CD4-positive, alpha-beta T cell (primary cell): ENCODE measurements at regions not wholly inside any gene's neighbourhood (a gene's known extent, or its start where the extent isn't known, plus 50 kb on each side); places are given as distances from the start of the nearest gene placed in this dataset.

ENCODE experiments used
- ATAC-seq: fragments of 200-7000 bp; cut with Tn5 transposase; one replicate; pipeline ENCODE4 v1.10.0; 2022; ENCODE audit warnings: mild to moderate bottlenecking; ENCODE audit not compliant: poor library complexity
- CTCF ChIA-PET: fragments of 350-600 bp; sonication (Branson Sonifier 250); formaldehyde crosslinking; loops from one replicate; lab custom pipeline; 2021; ENCODE audit warnings: antibody characterized with exemption, inconsistent platforms; lab: Charles Lee
- POLR2A ChIA-PET: fragments of 350-600 bp; sonication (Branson Sonifier 250); formaldehyde crosslinking; loops from one replicate; lab custom pipeline; 2021; ENCODE audit warnings: antibody characterized with exemption, inconsistent platforms; lab: Charles Lee
- DNase-seq, 14 experiments: peaks; one replicate each; pipeline ENCODE4 v3.0.0-alpha.2; 2013 to 2020; ENCODE audit warnings: mixed read lengths in 2 of 14
- H3K27ac ChIP-seq, 2 donors: one replicate each; pipeline versions ENCODE4 v1.5.1 to v1.7.0; 2013; ENCODE audit warnings: low read length in 2 of 2, low read depth in 1 of 2, mild to moderate bottlenecking in 1 of 2
- H3K27me3 ChIP-seq, 2 experiments: 1 replicate in 1 of 2; 2 replicates in 1 of 2; pipeline versions ENCODE4 v1.6.1 to v1.7.0; 2013; ENCODE audit warnings: low read length in 2 of 2, control low read depth in 1 of 2, mild to moderate bottlenecking in 1 of 2, moderate library complexity in 1 of 2; ENCODE audit not compliant: insufficient read depth in 2 of 2, control insufficient read depth in 1 of 2
- H3K36me3 ChIP-seq: one replicate; pipeline ENCODE4 v1.6.1; 2013; ENCODE audit warnings: low read length, control low read depth; ENCODE audit not compliant: insufficient read depth
- H3K4me1 ChIP-seq: one replicate; pipeline ENCODE4 v1.6.1; 2013; ENCODE audit warnings: low read length, control low read depth; ENCODE audit not compliant: insufficient read depth
- H3K4me3 ChIP-seq: one replicate; pipeline ENCODE4 v1.5.1; 2013; ENCODE audit warnings: mild to moderate bottlenecking, low read length, moderate library complexity
- H3K9me3 ChIP-seq, 2 experiments: 1 replicate in 1 of 2; 2 replicates in 1 of 2; pipeline versions ENCODE4 v1.6.1 to v1.7.0; 2013; ENCODE audit warnings: low read length in 2 of 2, mild to moderate bottlenecking in 2 of 2, control low read depth in 1 of 2, moderate library complexity in 1 of 2; ENCODE audit not compliant: control insufficient read depth in 1 of 2, insufficient read depth in 1 of 2
- H3K27ac Mint-ChIP-seq: one replicate; pipeline ENCODE4 v1.8.0; 2020; ENCODE audit warnings: mixed read lengths
- H3K27me3 Mint-ChIP-seq: one replicate; pipeline ENCODE4 v1.8.0; 2021; ENCODE audit warnings: mixed read lengths
- H3K36me3 Mint-ChIP-seq: one replicate; pipeline ENCODE4 v1.8.0; 2021; ENCODE audit warnings: low read depth, mixed read lengths
- H3K4me1 Mint-ChIP-seq: one replicate; pipeline ENCODE4 v1.8.0; 2021; ENCODE audit warnings: low read depth, mixed read lengths
- H3K4me3 Mint-ChIP-seq: one replicate; pipeline ENCODE4 v1.8.0; 2020; ENCODE audit warnings: mild to moderate bottlenecking, mixed read lengths
- H3K9me3 Mint-ChIP-seq: one replicate; pipeline ENCODE4 v1.8.0; 2020; ENCODE audit warnings: mixed read lengths
- intact Hi-C, 2 experiments: fragments of 100-400 bp; cut with DNase I in 1 of 2; cut with micrococcal nuclease in 1 of 2; formaldehyde crosslinking; loops; one replicate each; pipeline versions ENCODE4 v1.15.1 to v1.9.0; 2023 to 2025; cut with DNase I, micrococcal nuclease
- TF ChIP-seq, protein P1 (sequence below): fragments of 200-600 bp; IDR thresholded peaks from one replicate; pipeline ENCODE4 v1.8.0; 2022; ENCODE audit warnings: antibody characterized with exemption, mild to moderate bottlenecking

DNA sequence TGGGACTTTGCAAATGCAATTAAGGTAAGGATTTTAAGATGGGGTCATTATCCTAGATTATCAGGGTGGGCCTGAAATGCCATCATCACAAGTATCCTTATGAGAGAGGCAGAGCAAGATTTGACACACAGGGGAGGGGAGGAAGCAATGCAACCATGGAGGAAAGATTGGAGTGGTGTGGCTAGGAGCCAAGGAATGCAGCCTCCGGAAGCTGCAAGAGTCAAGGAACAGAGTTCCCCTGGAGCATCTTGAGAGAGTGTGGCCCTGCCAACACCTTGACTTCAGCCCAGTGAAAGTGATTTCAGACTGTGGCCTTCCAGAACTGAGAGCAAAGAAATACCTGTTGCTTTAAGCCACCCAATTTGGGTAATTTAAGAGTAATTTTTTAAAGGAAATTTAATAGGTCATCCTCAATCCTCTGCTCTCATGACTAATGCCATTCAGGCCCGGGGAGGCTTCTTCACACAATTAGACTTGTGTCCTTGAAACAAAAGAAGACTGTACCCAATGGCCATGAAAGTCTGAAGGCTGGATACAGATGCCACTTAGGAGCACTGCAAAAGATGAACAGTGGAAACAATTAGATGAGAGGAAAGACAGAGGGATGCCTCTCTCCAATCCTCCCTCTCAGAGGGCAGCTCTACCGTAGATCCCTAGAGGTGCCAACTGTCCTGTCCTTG is 250.3 kb upstream of the ID2 start:
- H3K27ac ChIP-seq = no peak overlapping the region
- intact Hi-C loops = no loop called here

DNA sequence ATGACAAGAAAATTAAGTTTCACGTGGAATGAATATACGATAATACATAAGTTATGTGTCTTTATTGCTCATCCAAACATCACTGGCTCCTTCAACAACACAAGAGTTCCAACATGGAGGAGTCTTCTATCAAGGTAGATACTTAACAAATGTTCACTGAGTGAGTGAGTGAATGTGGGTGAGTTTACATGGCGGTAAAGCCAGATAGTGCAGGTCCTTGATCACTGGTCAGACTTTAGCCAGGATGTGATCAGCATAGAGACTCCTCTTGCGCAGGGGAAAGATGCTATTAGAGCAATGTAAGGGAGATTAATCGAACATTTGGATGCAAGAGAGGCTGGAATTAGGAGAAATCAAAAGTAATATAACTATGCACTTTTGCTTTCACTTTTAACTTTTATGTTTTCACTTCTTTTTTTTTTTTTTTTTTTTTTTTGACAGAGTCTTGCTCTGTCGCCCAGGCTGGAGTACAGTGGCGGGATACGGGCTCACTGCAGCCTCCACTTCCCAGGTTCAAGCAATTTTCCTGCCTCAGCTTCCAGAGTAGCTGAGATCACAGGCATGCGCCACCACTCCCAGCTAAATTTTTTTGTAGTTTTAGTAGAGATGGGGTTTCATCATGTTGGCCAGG is 249.0 kb upstream of the ID2 start:
- intact Hi-C loops = no loop called here
- Histone ChIP-seq H3K36me3 (no peaks in the 10 kb centered on the region), H3K9me3 (no peaks in the 10 kb centered on the region), H3K27ac (no peak overlapping the region), H3K4me1 (peaks cover 18% of the 10 kb centered on the region), H3K27me3 (no peaks in the 10 kb centered on the region), H3K4me3 (no peak overlapping the region)
- peak overlapping the region; percentile 59 for H3K4me3 Mint-ChIP-seq
- peaks cover 13% of the 10 kb centered on the region for H3K4me1 Mint-ChIP-seq
- DNase-seq = peak in 1 of 14 experiments; percentile 43
- TF ChIP-seq, protein P1, sequence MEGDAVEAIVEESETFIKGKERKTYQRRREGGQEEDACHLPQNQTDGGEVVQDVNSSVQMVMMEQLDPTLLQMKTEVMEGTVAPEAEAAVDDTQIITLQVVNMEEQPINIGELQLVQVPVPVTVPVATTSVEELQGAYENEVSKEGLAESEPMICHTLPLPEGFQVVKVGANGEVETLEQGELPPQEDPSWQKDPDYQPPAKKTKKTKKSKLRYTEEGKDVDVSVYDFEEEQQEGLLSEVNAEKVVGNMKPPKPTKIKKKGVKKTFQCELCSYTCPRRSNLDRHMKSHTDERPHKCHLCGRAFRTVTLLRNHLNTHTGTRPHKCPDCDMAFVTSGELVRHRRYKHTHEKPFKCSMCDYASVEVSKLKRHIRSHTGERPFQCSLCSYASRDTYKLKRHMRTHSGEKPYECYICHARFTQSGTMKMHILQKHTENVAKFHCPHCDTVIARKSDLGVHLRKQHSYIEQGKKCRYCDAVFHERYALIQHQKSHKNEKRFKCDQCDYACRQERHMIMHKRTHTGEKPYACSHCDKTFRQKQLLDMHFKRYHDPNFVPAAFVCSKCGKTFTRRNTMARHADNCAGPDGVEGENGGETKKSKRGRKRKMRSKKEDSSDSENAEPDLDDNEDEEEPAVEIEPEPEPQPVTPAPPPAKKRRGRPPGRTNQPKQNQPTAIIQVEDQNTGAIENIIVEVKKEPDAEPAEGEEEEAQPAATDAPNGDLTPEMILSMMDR = no peak
- ChIA-PET POLR2A (no interaction called here), CTCF (no interaction called here)
- H3K36me3 Mint-ChIP-seq = no peaks in the 10 kb centered on the region
- no peaks in the 10 kb centered on the region for H3K27me3 Mint-ChIP-seq
- H3K27ac Mint-ChIP-seq = no peak overlapping the region
- no peaks in the 10 kb centered on the region for H3K9me3 Mint-ChIP-seq
- no peak for ATAC-seq

More for the DNA sequence above, 250.3 kb upstream of the ID2 start:
- H3K36me3 ChIP-seq = no peaks in the 10 kb centered on the region
- no peaks in the 10 kb centered on the region for H3K27me3 ChIP-seq
- TF ChIP-seq, protein P1 = no peak
- no peaks in the 10 kb centered on the region for H3K9me3 ChIP-seq
- H3K4me3 ChIP-seq = no peak overlapping the region
- Mint-ChIP-seq H3K36me3 (no peaks in the 10 kb centered on the region), H3K27ac (no peak overlapping the region), H3K27me3 (no peaks in the 10 kb centered on the region), H3K4me3 (no peak overlapping the region), H3K4me1 (peaks cover 13% of the 10 kb centered on the region), H3K9me3 (no peaks in the 10 kb centered on the region)
- ATAC-seq = no peak
- ChIA-PET POLR2A (no interaction called here), CTCF (no interaction called here)
- peaks cover 16% of the 10 kb centered on the region for H3K4me1 ChIP-seq
- no peak for DNase-seq

DNA sequence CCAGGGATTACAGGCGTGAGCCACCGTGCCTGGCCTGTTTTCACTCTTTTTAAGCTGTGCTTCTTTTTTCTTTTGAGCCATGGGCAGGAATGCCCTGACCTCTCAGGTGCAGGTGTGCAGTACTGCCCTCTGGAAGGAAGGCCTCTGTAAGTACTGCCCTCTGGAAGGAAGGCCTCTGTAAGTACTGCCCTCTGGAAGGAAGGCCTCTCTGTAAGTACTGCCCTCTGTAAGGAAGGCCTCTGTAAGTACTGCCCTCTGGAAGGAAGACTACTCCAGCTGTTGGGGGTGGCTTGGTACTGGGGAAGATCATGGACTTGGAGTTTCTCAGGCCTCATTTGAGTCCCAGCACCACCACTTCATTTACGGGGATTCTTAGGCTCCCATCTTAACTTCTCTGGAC is 248.5 kb upstream of the ID2 start:
- Histone ChIP-seq H3K27me3 (no peaks in the 10 kb centered on the region), H3K4me3 (no peak overlapping the region), H3K9me3 (no peaks in the 10 kb centered on the region), H3K4me1 (peaks cover 22% of the 10 kb centered on the region), H3K36me3 (no peaks in the 10 kb centered on the region), H3K27ac (no peak overlapping the region)
- H3K27me3 Mint-ChIP-seq = no peaks in the 10 kb centered on the region
- DNase-seq (no peak), ATAC-seq (no peak)
- no peaks in the 10 kb centered on the region for H3K36me3 Mint-ChIP-seq
- no peaks in the 10 kb centered on the region for H3K9me3 Mint-ChIP-seq
- peaks cover 14% of the 10 kb centered on the region for H3K4me1 Mint-ChIP-seq
- H3K27ac Mint-ChIP-seq = no peak overlapping the region
- CTCF ChIA-PET = no interaction called here
- H3K4me3 Mint-ChIP-seq = no peak overlapping the region
- intact Hi-C loops = no loop called here
- POLR2A ChIA-PET = no interaction called here
- TF ChIP-seq, protein P1 = no peak
